OCI-LY7 (cell line): ENCODE measurements at regions not wholly inside any gene's neighbourhood (a gene's known extent, or its start where the extent isn't known, plus 50 kb on each side); places are given as distances from the start of the nearest gene placed in this dataset.

Experiments used
- BruUV-seq: library from RNA; stranded (reverse); fragments of 400-500 nt; replicated peaks from 2 replicates; lab custom pipeline; 2021; lab: Mats Ljungman, UMichigan
- CTCF ChIA-PET: fragments of 300-600 bp; sonication (Branson Sonifier 250); formaldehyde crosslinking; loops from one replicate; lab custom pipeline; 2022; ENCODE audit warnings: antibody characterized with exemption; ENCODE audit not compliant: unreplicated experiment; lab: Charles Lee
- POLR2A ChIA-PET: fragments of 300-600 bp; sonication (Branson Sonifier 250); formaldehyde crosslinking; loops from one replicate; lab custom pipeline; 2022; ENCODE audit warnings: antibody characterized with exemption; lab: Charles Lee
- DNase-seq: peaks from one replicate; pipeline ENCODE4 v3.0.0-alpha.2; 2015; ENCODE audit warnings: low spot score
- H2AFZ ChIP-seq: fragments of 200-600 bp; sonication (generic), shearing (Covaris generic); 2 replicates; pipeline ENCODE4 v1.6.1; 2014; ENCODE audit warnings: mild to moderate bottlenecking, antibody characterized with exemption, low read length, moderate library complexity
- H3K27ac ChIP-seq: fragments of 200-600 bp; sonication (generic); 2 replicates; pipeline ENCODE4 v1.5.1; 2014; ENCODE audit warnings: mixed run types, low read depth, mild to moderate bottlenecking, moderate library complexity, low read length, inconsistent platforms; ENCODE audit not compliant: poor library complexity, severe bottlenecking
- H3K36me3 ChIP-seq: fragments of 200-600 bp; sonication (generic); 2 replicates; pipeline ENCODE4 v1.6.1; 2014; ENCODE audit warnings: mild to moderate bottlenecking, antibody characterized with exemption, low read length, moderate library complexity, mixed read lengths; ENCODE audit not compliant: insufficient read depth
- H3K4me1 ChIP-seq: fragments of 200-600 bp; sonication (generic); 2 replicates; pipeline ENCODE4 v1.5.1; 2014; ENCODE audit warnings: mild to moderate bottlenecking, low read length; ENCODE audit not compliant: insufficient read depth, poor library complexity, severe bottlenecking
- H3K4me2 ChIP-seq: fragments of 200-600 bp; sonication (generic); 2 replicates; pipeline ENCODE4 v1.6.1; 2014; ENCODE audit warnings: mild to moderate bottlenecking, low read length
- H3K4me3 ChIP-seq: fragments of 200-600 bp; sonication (generic); 2 replicates; pipeline ENCODE4 v1.5.1; 2014; ENCODE audit warnings: mild to moderate bottlenecking, low read depth, low read length; ENCODE audit not compliant: poor library complexity, severe bottlenecking
- H3K79me2 ChIP-seq: fragments of 200-600 bp; sonication (generic); 2 replicates; pipeline ENCODE4 v1.6.1; 2016; ENCODE audit warnings: low read depth, mild to moderate bottlenecking, low read length, moderate library complexity, mixed read lengths; ENCODE audit not compliant: insufficient read depth
- H3K9me2 ChIP-seq: fragments of 200-600 bp; sonication (generic); 2 replicates; pipeline ENCODE4 v1.6.1; 2016; ENCODE audit warnings: mild to moderate bottlenecking, low read length, mixed read lengths; ENCODE audit not compliant: insufficient read depth
- H3K9me3 ChIP-seq: fragments of 200-600 bp; sonication (generic); 2 replicates; pipeline ENCODE4 v1.6.1; 2014; ENCODE audit warnings: mild to moderate bottlenecking, mixed run types, low read length, mixed read lengths
- H4K20me1 ChIP-seq: fragments of 200-600 bp; sonication (generic); 2 replicates; pipeline ENCODE4 v1.6.1; 2014; ENCODE audit warnings: mild to moderate bottlenecking, antibody characterized with exemption, low read length, moderate library complexity, mixed read lengths; ENCODE audit not compliant: insufficient read depth
- CTCF ChIP-seq: fragments of 200-600 bp; sonication (generic); conservative IDR thresholded peaks from 2 replicates; pipeline ENCODE4 v1.5.1; 2014; ENCODE audit warnings: mild to moderate bottlenecking, antibody characterized with exemption, low read length, moderate library complexity, mixed read lengths
- EZH2phosphoT487 ChIP-seq: fragments of 200-600 bp; sonication (generic); IDR thresholded peaks from 2 replicates; pipeline ENCODE4 v1.6.1; 2018; ENCODE audit warnings: low read depth, borderline replicate concordance, mild to moderate bottlenecking, mixed run types, antibody characterized with exemption, low read length, moderate library complexity, mixed read lengths
- intact Hi-C: fragments of 100-400 bp; cut with micrococcal nuclease; formaldehyde crosslinking; loops from one replicate; pipeline ENCODE4 v1.10.0; 2022; ENCODE audit not compliant: unreplicated experiment

GRCh38 chr7:22920672-22921071, 93.3 kb downstream of the HYCC1 start:
- no peak for DNase-seq
- Histone ChIP-seq H2AFZ (no peak overlapping the region), H3K36me3 (no peaks in the 10 kb centered on the region), H3K9me2 (no peaks in the 10 kb centered on the region), H3K4me2 (no peak overlapping the region), H3K9me3 (no peaks in the 10 kb centered on the region), H3K4me3 (no peak overlapping the region), H3K4me1 (no peaks in the 10 kb centered on the region), H4K20me1 (no peaks in the 10 kb centered on the region), H3K79me2 (no peaks in the 10 kb centered on the region), H3K27ac (no peak overlapping the region)
- no TSS peak for BruUV-seq
- intact Hi-C loops = no loop called here
- ChIA-PET CTCF (no interaction called here), POLR2A (interaction anchor here (0.8 to 1.0 kb wide), 2 partner anchors 9 to 12 kb away, joined by 3 read pairs; no protein-coding TSS in a partner anchor)
- no peak for TF ChIP-seq EZH2phosphoT487

- ChIA-PET POLR2A (no interaction called here), CTCF (no interaction called here)
- intact Hi-C loops = no loop called here
- no peaks in the 10 kb centered on the region for H4K20me1 ChIP-seq
- no peaks in the 10 kb centered on the region for H3K36me3 ChIP-seq
- H3K79me2 ChIP-seq = no peaks in the 10 kb centered on the region
- BruUV-seq = no TSS peak
- no peaks in the 10 kb centered on the region; the same call in 1 of the 2 replicates for H3K9me2 ChIP-seq
- no peak overlapping the region for H3K27ac ChIP-seq
- H3K4me2 ChIP-seq = no peak overlapping the region
- no peaks in the 10 kb centered on the region for H3K4me1 ChIP-seq
- no peak overlapping the region for H2AFZ ChIP-seq
- TF ChIP-seq EZH2phosphoT487 (no peak), CTCF (no peak)
- no peaks in the 10 kb centered on the region for H3K9me3 ChIP-seq
- no peak for DNase-seq
- H3K4me3 ChIP-seq = no peak overlapping the region
Observed at GRCh38 chr7:22913158-22913557, 90.5 kb upstream of the TOMM7 start.

- H3K4me1 ChIP-seq = no peaks in the 10 kb centered on the region
- H3K9me2 ChIP-seq = no peaks in the 10 kb centered on the region; the same call in 1 of the 2 replicates
- ChIA-PET CTCF (interaction anchor here (1.2 kb wide), 1 partner anchor 104 kb away, joined by 3 read pairs; no protein-coding TSS in a partner anchor), POLR2A (interaction anchor here (0.6 to 1.5 kb wide), 5 partner anchors 9 to 24 kb away, joined by 3 to 5 read pairs (median 3); no protein-coding TSS in a partner anchor)
- no peak overlapping the region for H3K4me2 ChIP-seq
- H4K20me1 ChIP-seq = no peaks in the 10 kb centered on the region
- no peaks in the 10 kb centered on the region for H3K79me2 ChIP-seq
- no peak overlapping the region for H3K27ac ChIP-seq
- no peak for TF ChIP-seq CTCF
- TF ChIP-seq EZH2phosphoT487 = no peak
- H3K4me3 ChIP-seq = no peak overlapping the region
- intact Hi-C loops = no loop called here
- no peaks in the 10 kb centered on the region for H3K9me3 ChIP-seq
- H3K36me3 ChIP-seq = no peaks in the 10 kb centered on the region
- BruUV-seq = no TSS peak
- no peak for DNase-seq
- no peak overlapping the region for H2AFZ ChIP-seq
Observed at GRCh38 chr7:22911889-22912288, 89.2 kb upstream of the TOMM7 start.
